VCaP (cell line): ENCODE measurements at regions not wholly inside any gene's neighbourhood (a gene's known extent, or its start where the extent isn't known, plus 50 kb on each side); places are given as distances from the start of the nearest gene placed in this dataset.

Experiments used
- H3K27ac ChIP-seq: fragments of 450-650 bp; 2 replicates; pipeline ENCODE4 v1.5.1; 2017
- CTCF ChIP-seq: fragments of 450-650 bp; conservative IDR thresholded peaks from 2 replicates; pipeline ENCODE4 v1.5.1; 2017; ENCODE audit warnings: mild to moderate bottlenecking, moderate library complexity

GRCh38 chr22:46081831-46082210 lies 68.5 kb upstream of the PPARA start:
- no peak for TF ChIP-seq CTCF
- peak overlapping the region; percentile 93 for H3K27ac ChIP-seq

GRCh38 chr22:46082633-46083032 lies 67.7 kb upstream of the PPARA start:
- TF ChIP-seq CTCF: no peak
- H3K27ac ChIP-seq: peak overlapping the region; percentile 93

GRCh38 chr22:46083383-46084350 lies 66.7 kb upstream of the PPARA start:
- no peak for TF ChIP-seq CTCF
- H3K27ac ChIP-seq: peak overlapping the region; percentile 93

GRCh38 chr22:46084376-46084775 lies 66.0 kb upstream of the PPARA start:
- H3K27ac ChIP-seq: peak overlapping the region; percentile 93
- no peak for TF ChIP-seq CTCF

- no peak for TF ChIP-seq CTCF
- H3K27ac ChIP-seq: peak overlapping the region; percentile 93
Observed at GRCh38 chr22:46084943-46085827, 65.1 kb upstream of the PPARA start.

- no peak for TF ChIP-seq CTCF
- peak overlapping the region; percentile 93 for H3K27ac ChIP-seq
Observed at GRCh38 chr22:46085828-46086576, 64.3 kb upstream of the PPARA start.
